HepG2 (cell line): ENCODE measurements at regions not wholly inside any gene's neighbourhood (a gene's known extent, or its start where the extent isn't known, plus 50 kb on each side); places are given as distances from the start of the nearest gene placed in this dataset.

ENCODE experiments used
- ATAC-seq: fragments of 200-7000 bp; cut with Tn5 transposase; 3 replicates; pipeline ENCODE4 v1.9.1; 2020; ENCODE audit warnings: mild to moderate bottlenecking, moderate library complexity
- BruUV-seq: library from RNA; stranded (reverse); fragments of 400-500 nt; replicated peaks from 2 replicates; lab custom pipeline; 2021; lab: Mats Ljungman, UMichigan
- CTCF ChIA-PET: fragments of 300-600 bp; formaldehyde crosslinking; extraction: SDS; loops from one replicate; lab custom pipeline; 2021; ENCODE audit warnings: low total read pairs, inconsistent platforms, low intra/inter-chr PET ratio; lab: Yijun Ruan, JAX
- POLR2A ChIA-PET: fragments of 350-600 bp; sonication (Branson Sonifier 250); formaldehyde crosslinking; loops from one replicate; lab custom pipeline; 2020; ENCODE audit warnings: antibody characterized with exemption, inconsistent platforms; lab: Yijun Ruan, JAX
- DNase-seq: peaks from one replicate; pipeline ENCODE4 v3.0.0-alpha.2; 2015; ENCODE audit warnings: low spot score
- FAIRE-seq: peaks from 3 replicates; lab custom pipeline; 2011; peaks lifted over from hg19 to GRCh38; lab: Jason Lieb, UNC
- H2AFZ ChIP-seq: one replicate; pipeline ENCODE4 v1.6.1; 2011; ENCODE audit warnings: low read length, inconsistent platforms
- H3K27ac ChIP-seq: fragments of 300-600 bp; 3 replicates; pipeline ENCODE4 v1.8.0; 2011; ENCODE audit warnings: mixed run types, mild to moderate bottlenecking, mixed read lengths, low read length, inconsistent platforms; ENCODE audit not compliant: insufficient read depth; ENCODE audit errors: extremely low read length
- H3K27me3 ChIP-seq, 2 experiments: fragments of 200-600 bp in 1 of 2; 2 replicates in 1 of 2; 3 replicates in 1 of 2; pipeline versions ENCODE4 v1.6.0 to v1.8.0; 2011; ENCODE audit warnings: low read length in 2 of 2, mild to moderate bottlenecking in 2 of 2, moderate library complexity in 2 of 2, inconsistent platforms in 1 of 2; ENCODE audit not compliant: insufficient read depth in 2 of 2, control insufficient read depth in 1 of 2
- H3K36me3 ChIP-seq, 2 experiments: fragments of 200-600 bp in 1 of 2; replicated peaks in 1 of 2; 2 replicates in 1 of 2; 3 replicates in 1 of 2; pipeline versions ENCODE4 v1.5.1 to v1.8.0; 2011; ENCODE audit warnings: low read length in 2 of 2, inconsistent platforms in 1 of 2; ENCODE audit not compliant: insufficient read depth in 2 of 2, control insufficient read depth in 1 of 2
- H3K4me1 ChIP-seq: 2 replicates; pipeline ENCODE4 v1.5.1; 2012; ENCODE audit warnings: low read length, inconsistent platforms; ENCODE audit not compliant: insufficient read depth
- H3K4me2 ChIP-seq: 2 replicates; pipeline ENCODE4 v1.6.0; 2011; ENCODE audit warnings: low read depth, low read length, inconsistent platforms
- H3K4me3 ChIP-seq, 3 experiments: fragments of 200-600 bp in 1 of 3; sonication (generic), shearing (Covaris generic) in 1 of 3; replicated peaks in 1 of 3; 2 replicates each; pipeline ENCODE4 v1.5.1; 2011 to 2016; ENCODE audit warnings: low read length in 3 of 3, inconsistent platforms in 2 of 3, low read depth in 2 of 3, mild to moderate bottlenecking in 2 of 3, control low read depth in 1 of 3, mixed read lengths in 1 of 3; ENCODE audit not compliant: insufficient read depth in 1 of 3
- H3K79me2 ChIP-seq: one replicate; pipeline ENCODE4 v1.6.1; 2011; ENCODE audit warnings: low read length, inconsistent platforms; ENCODE audit not compliant: insufficient read depth
- H3K9ac ChIP-seq: 2 replicates; pipeline ENCODE4 v1.6.0; 2011; ENCODE audit warnings: mild to moderate bottlenecking, low read depth, low read length, inconsistent platforms; ENCODE audit not compliant: insufficient read depth
- H3K9me3 ChIP-seq: 2 replicates; pipeline ENCODE4 v1.5.1; 2012; ENCODE audit warnings: mild to moderate bottlenecking, low read length
- H4K20me1 ChIP-seq: 2 replicates; pipeline ENCODE4 v1.6.0; 2011; ENCODE audit warnings: inconsistent platforms, mild to moderate bottlenecking, low read length, moderate library complexity; ENCODE audit not compliant: insufficient read depth
- ELF3 ChIP-seq: IDR thresholded peaks from 2 replicates; pipeline ENCODE4 v1.6.1; 2016; ENCODE audit warnings: missing genetic modification reagents, missing compliant biosample characterization
- HNF1A ChIP-seq, 2 experiments: sonication (generic) in 1 of 2; formaldehyde crosslinking in 1 of 2; IDR thresholded peaks; 2 replicates each; pipeline versions ENCODE4 v1.4.0 to v1.6.1; 2016 to 2020; ENCODE audit warnings: borderline replicate concordance in 1 of 2, low read depth in 1 of 2, mild to moderate bottlenecking in 1 of 2, missing genetic modification reagents in 1 of 2
- NFRKB ChIP-seq: fragments of 450-650 bp; IDR thresholded peaks from 2 replicates; pipeline ENCODE4 v1.6.1; 2017
- POLR2AphosphoS2 ChIP-seq: IDR thresholded peaks from 2 replicates; pipeline ENCODE4 v1.6.1; 2011; ENCODE audit warnings: low read depth, low read length, improper control_type of control experiment
- POLR2G ChIP-seq: fragments of 200-400 bp; formaldehyde crosslinking; IDR thresholded peaks from 2 replicates; pipeline ENCODE4 v1.6.1; 2018; ENCODE audit warnings: mild to moderate bottlenecking, low read depth, low read length, moderate library complexity
- ZFX ChIP-seq: sonication (generic); formaldehyde crosslinking; IDR thresholded peaks from 2 replicates; pipeline ENCODE4 v1.4.0; 2020; ENCODE audit warnings: mild to moderate bottlenecking, low read depth, missing genetic modification reagents, moderate library complexity
- ZNF124 ChIP-seq: sonication (generic); formaldehyde crosslinking; IDR thresholded peaks from 2 replicates; pipeline ENCODE4 v1.4.0; 2020; ENCODE audit warnings: missing genetic modification reagents
- ZNF253 ChIP-seq: sonication (generic); formaldehyde crosslinking; IDR thresholded peaks from 2 replicates; pipeline ENCODE4 v1.8.0; 2022; ENCODE audit warnings: mild to moderate bottlenecking, missing genetic modification reagents, borderline replicate concordance
- WGBS: methylation state at CpG from one replicate; pipeline ENCODE4 v1.1.6; 2017; ENCODE audit warnings: low lambda C conversion rate; 5-methylcytosine and 5-hydroxymethylcytosine counted together
- in situ Hi-C: cut with HindIII; loops from 2 replicates; pipeline ENCODE4 v1.10.0; 2017; ENCODE audit warnings: low pct_unique_long_range_greater_than_20kb; ENCODE audit not compliant: extremely low pct_ligation_motif_present
- intact Hi-C: fragments of 100-400 bp; cut with micrococcal nuclease; formaldehyde crosslinking; loops from one replicate; pipeline ENCODE4 v1.10.0; 2022; ENCODE audit not compliant: unreplicated experiment

- in situ Hi-C loops (no loop called here), intact Hi-C loops (no loop called here)
- ATAC-seq (no peak), DNase-seq (no peak), FAIRE-seq (no peak)
- Histone ChIP-seq H3K4me2 (no peak overlapping the region), H3K4me1 (no peaks in the 10 kb centered on the region), H3K36me3 (no peaks in the 10 kb centered on the region), H2AFZ (no peak overlapping the region), H3K27ac (no peak overlapping the region), H3K79me2 (no peaks in the 10 kb centered on the region), H3K4me3 (no peak overlapping the region), H3K9me3 (no peaks in the 10 kb centered on the region), H4K20me1 (no peaks in the 10 kb centered on the region), H3K27me3 (0 out of 5 replicates have a peak, but pooled peaks cover 0 to 2% of the 10 kb centered on the region in 2 experiments), H3K9ac (no peak overlapping the region)
- POLR2A ChIA-PET: no interaction called here
- TF ChIP-seq POLR2AphosphoS2 (no peak), POLR2G (no peak), NFRKB (no peak), HNF1A (IDR thresholded peaks at IDR 0.05; ENCODE audit: low read depth) (no peak), HNF1A (CRISPR knock-in tag; IDR thresholded peaks at IDR 0.05; ENCODE audit: borderline replicate concordance) (no peak), ZNF124 (no peak), ZNF253 (CRISPR knock-in tag) (no peak), ZFX (CRISPR knock-in tag) (no peak), ELF3 (CRISPR knock-in tag) (no peak)
- CTCF ChIA-PET: no interaction called here
- WGBS: 0% methylated on average over 2 of the region's 2 CpGs
- BruUV-seq: no TSS peak
These were observed 254.3 kb upstream of the GNAI1 start for GRCh38 chr7:79880312-79880711.
